Endometrium (tissue), 2 donors: ENCODE measurements at regions not wholly inside any gene's neighbourhood (a gene's known extent, or its start where the extent isn't known, plus 50 kb on each side); places are given as distances from the start of the nearest gene placed in this dataset.

Experiments used
- FAIRE-seq: peaks from 2 replicates; lab custom pipeline; 2012; peaks lifted over from hg19 to GRCh38; lab: Jason Lieb, UNC
- donor health status: control.
- donor health status: control.

GRCh38 chr11:37409124-37409523 lies 811.1 kb upstream of the RAG2 start:
- no peak for FAIRE-seq

GRCh38 chr11:37407461-37407860 lies 809.4 kb upstream of the RAG2 start:
- FAIRE-seq, result no peak

GRCh38 chr11:37406651-37407050 lies 808.6 kb upstream of the RAG2 start:
- FAIRE-seq, result no peak

GRCh38 chr11:37404231-37404630 lies 806.2 kb upstream of the RAG2 start:
- FAIRE-seq, result no peak

- no peak for FAIRE-seq
These were observed 804.6 kb upstream of the RAG2 start for GRCh38 chr11:37402663-37403062.

GRCh38 chr11:37394236-37394870 lies 796.3 kb upstream of the RAG2 start:
- no peak for FAIRE-seq

GRCh38 chr11:37391615-37392014 lies 793.6 kb upstream of the RAG2 start:
- FAIRE-seq, result no peak

- peak; percentile 45 for FAIRE-seq
These were observed 792.6 kb upstream of the RAG2 start for GRCh38 chr11:37390576-37391083.

GRCh38 chr11:37378958-37379357 lies 780.9 kb upstream of the RAG2 start:
- no peak for FAIRE-seq

- FAIRE-seq, result no peak
These were observed 774.6 kb upstream of the RAG2 start for GRCh38 chr11:37372667-37373066.

GRCh38 chr11:37371346-37371970 lies 773.4 kb upstream of the RAG2 start:
- no peak for FAIRE-seq

- no peak for FAIRE-seq
These were observed 772.8 kb upstream of the RAG2 start for GRCh38 chr11:37370817-37371216.

GRCh38 chr11:37364246-37364839 lies 766.3 kb upstream of the RAG2 start:
- no peak for FAIRE-seq

- FAIRE-seq, result no peak
These were observed 755.2 kb upstream of the RAG2 start for GRCh38 chr11:37353192-37353591.

GRCh38 chr11:37352485-37352884 lies 754.4 kb upstream of the RAG2 start:
- no peak for FAIRE-seq

GRCh38 chr11:37343290-37343689 lies 745.3 kb upstream of the RAG2 start:
- no peak for FAIRE-seq

GRCh38 chr11:37336401-37336800 lies 738.4 kb upstream of the RAG2 start:
- FAIRE-seq, result no peak

GRCh38 chr11:37333345-37333744 lies 735.3 kb upstream of the RAG2 start:
- no peak for FAIRE-seq

GRCh38 chr11:37323843-37324242 lies 725.8 kb upstream of the RAG2 start:
- FAIRE-seq, result no peak

GRCh38 chr11:37322333-37323194 lies 724.5 kb upstream of the RAG2 start:
- FAIRE-seq, result no peak

GRCh38 chr11:37320921-37321320 lies 722.9 kb upstream of the RAG2 start:
- no peak for FAIRE-seq

GRCh38 chr11:37317803-37318202 lies 719.8 kb upstream of the RAG2 start:
- peak; percentile 8 for FAIRE-seq

- FAIRE-seq, result no peak
These were observed 715.2 kb upstream of the RAG2 start for GRCh38 chr11:37313266-37313665.
